HG03196 (cell line): ENCODE measurements at regions not wholly inside any gene's neighbourhood (a gene's known extent, or its start where the extent isn't known, plus 50 kb on each side); places are given as distances from the start of the nearest gene placed in this dataset.
"Not testable (repeated sequence)": the region's sequence is repeated elsewhere in the genome, so short reads cannot be mapped to it uniquely, and the experiment has no call there.

Experiments
- ATAC-seq: cut with Tn5 transposase; IDR thresholded peaks from one replicate; pipeline ENCODE4 v1.9.1; 2021; ENCODE audit not compliant: unreplicated experiment

DNA sequence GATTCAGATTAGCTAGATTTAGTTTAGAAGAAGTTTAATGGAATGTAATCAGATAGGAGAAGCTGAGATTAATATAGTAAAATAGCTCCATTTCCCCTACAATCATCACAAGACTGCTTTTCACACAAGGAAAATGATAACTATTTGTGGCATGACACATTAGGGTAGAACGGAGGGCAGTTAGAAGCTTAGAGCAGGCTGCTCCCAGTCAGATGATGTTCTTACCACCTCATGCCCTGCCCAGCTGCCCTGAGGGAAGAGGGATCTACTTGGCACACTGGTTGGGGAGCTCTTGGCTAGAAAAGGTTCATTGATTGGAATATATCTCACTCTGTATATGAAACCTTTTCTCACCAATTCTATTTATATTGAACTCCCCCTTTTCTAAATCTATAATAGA, 180.7 kb upstream of the IL15 start:
- no peak for ATAC-seq

DNA sequence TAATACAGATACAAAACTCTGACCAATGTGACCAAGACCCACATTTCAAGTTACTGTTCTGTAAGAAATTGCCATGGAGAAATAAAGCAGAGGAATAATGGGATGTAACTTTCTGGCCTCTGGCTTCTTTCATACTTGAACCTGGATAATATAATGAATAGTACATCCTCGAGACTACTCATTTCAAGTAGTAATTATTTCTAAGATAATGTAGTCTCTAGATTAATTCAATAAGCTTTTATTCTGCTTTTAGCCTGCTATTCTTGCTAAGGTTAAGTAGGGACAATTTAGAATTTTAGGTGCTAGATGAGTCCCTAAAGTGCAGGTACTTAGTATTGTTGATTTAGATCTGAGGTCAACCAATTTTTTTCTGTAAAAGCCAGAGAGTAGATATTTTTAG, 178.7 kb upstream of the IL15 start:
- no peak for ATAC-seq

GRCh38 chr4:141458501-141458900, 177.9 kb upstream of the IL15 start:
- no peak for ATAC-seq

- ATAC-seq, result no peak
Observed at GRCh38 chr4:141459020-141459419, 177.4 kb upstream of the IL15 start.

DNA sequence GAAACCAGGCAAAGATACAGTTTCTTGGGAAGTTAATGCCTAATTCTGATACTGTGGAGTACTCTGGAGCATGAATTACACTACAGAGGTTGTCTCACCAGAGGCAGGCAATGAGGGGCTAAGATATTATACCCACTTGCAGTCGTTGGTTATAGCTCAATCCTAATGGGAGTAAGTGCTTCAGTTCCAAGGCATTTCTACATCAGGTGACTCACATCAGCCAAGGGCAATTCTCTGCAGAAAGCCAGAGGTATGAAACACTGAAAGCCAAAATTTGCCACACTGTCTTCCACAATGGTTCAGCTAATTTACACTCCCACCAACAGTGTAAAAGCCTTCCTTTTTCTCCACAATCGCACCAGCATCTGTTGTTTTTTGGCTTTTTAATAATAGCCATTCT, 174.0 kb upstream of the IL15 start:
- ATAC-seq, result no peak

DNA sequence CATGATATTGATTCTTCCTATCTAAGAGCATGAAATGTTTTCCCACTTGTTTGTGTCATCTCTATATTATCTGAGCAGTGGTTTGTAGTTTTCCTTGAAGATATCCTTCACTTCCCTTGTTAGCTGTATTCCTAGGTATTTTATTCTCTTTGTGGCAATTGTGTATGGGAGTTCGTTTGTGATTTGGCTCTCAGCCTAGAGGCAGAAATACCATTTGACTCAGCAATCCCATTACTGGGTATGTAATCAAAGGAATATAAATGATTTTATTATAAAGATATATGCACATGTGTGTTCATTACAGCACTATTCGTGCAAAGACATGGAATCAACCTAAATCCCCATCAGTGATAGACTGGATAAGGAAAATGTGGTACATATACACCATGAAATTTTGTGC, 172.7 kb upstream of the IL15 start:
- no peak for ATAC-seq

DNA sequence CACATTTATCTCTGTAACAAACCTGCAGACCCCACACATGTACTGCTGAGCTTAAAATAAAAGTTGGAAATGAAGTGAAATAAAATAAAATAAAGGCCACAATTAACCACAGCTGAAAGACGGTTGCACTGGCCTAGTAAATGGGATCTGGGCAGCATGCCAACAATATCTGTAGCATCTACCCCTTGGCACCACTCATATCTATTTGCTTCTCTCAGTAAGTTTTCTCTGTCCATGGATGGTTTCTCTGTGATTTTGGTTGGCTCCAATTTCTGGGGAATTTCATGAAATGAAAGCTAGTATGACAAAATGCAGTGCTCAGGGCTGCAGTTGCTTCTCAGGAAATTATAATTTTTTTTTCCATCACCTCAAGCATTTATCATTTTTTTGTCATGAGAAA, 172.0 kb upstream of the IL15 start:
- no peak for ATAC-seq

GRCh38 chr4:141465171-141465570, 171.2 kb upstream of the IL15 start:
- no peak for ATAC-seq

- no peak for ATAC-seq
Observed at GRCh38 chr4:141467225-141467624, 169.2 kb upstream of the IL15 start.

DNA sequence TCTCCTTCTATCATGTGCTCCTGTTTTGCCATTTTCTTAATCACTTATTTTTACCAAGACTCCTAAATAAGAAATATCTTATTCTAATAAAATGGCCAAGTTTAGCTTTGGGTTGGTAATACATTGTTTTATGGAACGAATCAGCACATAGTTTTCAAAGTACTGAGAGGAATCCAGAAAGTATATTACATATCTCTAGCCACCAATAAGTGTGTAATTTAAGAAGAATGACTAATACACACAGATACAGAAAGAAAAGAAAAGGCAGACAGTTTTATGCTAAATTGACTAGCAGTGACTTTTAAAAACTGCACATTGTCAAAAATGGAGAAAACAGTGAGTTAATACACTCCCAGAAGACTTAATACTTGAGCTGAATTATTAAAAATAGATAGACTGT, 167.0 kb upstream of the IL15 start:
- ATAC-seq, result no peak

DNA sequence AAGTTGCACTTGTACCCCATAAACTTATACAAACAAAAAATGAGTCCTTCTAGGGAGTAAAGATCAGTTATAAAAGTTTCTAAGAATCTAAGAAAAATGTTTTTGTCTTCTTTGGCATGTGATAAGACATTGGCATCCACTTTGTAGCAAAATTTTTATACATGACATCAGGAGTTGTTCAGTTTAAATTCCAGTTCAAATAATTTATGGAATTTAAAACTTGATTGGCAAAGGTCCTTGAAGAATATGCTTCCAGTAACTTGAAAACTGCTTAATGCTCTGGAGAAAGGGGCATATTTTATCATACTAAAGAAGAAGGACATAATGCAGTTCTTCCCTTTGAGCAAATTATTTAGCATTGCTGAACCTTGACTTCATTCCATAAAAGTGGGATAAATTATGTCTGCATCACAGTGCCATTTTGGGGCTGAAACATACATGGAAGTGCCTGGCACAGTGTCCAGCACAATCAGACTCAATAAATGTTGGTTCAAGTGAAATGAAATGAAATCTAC, 163.3 kb upstream of the IL15 start:
- no peak for ATAC-seq

DNA sequence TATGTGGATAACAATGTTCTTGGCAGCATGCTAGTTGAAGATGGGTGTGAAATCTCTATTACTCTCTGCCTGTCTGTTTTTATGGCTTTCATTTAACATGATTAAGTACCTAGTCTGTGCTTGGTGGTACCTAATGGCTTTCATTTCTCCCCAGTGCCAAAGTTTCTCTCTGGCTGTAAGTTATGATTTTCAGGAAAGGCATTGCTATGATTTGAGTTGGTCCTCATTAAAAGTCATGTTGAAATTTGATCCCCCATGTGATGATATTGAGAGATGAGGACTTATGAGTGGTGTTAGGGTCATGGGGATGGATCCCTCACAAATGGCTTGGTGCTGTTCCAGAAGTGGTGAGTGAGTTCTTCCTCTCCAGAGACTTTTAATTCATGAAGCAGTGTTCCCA, 162.4 kb upstream of the IL15 start:
- no peak for ATAC-seq

DNA sequence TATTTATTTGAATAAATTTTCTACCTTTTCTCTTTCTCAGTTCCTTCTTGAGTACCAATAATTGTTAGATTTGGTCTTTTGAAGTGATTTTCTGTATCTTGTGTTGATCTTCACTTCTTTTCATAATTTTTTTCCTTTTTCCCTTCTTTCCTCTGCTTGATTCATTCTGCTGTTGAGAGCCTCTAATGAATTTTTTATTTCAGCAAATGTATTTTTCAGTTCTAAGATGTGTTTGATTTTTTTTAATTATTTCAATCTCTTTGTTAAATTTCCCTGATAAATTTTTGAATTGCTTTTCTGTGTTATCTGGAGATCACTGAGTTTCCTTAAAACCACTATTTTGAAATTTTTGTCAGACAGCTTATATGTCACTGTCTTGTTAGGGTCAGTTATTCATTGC, 155.4 kb upstream of the IL15 start:
- no peak for ATAC-seq

DNA sequence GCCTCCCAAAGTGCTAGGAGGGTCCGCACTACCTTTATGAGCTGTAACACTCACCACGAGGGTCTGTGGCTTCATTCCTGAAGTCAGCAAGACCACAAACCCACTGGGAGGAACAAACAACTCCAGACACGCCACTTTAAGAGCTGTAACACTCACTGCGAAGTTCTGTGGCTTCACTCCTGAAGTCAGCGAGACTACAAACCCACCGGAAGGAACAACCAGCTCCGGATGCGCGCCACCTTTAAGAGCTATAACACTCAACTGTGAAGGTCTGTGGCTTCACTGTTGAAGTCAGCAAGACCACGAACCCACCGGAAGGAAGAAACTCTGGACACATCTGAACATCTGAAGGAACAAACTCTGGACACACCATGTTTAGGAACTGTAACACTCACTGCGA, 152.1 kb upstream of the IL15 start:
- ATAC-seq, result not testable (repeated sequence)

GRCh38 chr4:141486375-141486997, 149.9 kb upstream of the IL15 start:
- no peak for ATAC-seq

DNA sequence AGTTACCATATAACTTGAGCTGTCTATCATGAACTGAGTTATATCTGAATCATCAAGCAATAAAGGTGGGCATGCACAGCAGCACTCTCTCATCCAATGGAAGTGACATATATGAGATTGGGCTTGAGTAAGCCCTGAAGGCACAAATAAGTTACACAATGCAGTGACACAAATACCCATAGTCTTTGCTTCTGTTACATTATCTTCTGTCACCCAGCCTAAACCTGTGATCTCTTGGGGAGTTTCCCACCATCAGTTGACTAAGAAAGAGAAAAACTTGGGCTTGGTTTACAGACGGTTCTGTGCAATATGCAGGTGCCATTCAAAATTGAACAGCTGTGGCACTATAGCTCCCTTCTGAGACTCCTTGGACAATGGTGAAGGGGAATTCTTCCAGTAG, 138.8 kb upstream of the IL15 start:
- peak; percentile 67 for ATAC-seq

GRCh38 chr4:141499261-141499853, 137.0 kb upstream of the IL15 start:
- ATAC-seq, result no peak

GRCh38 chr4:141501395-141501794, 135.0 kb upstream of the IL15 start:
- no peak for ATAC-seq

- ATAC-seq, result no peak
Observed at GRCh38 chr4:141501931-141502330, 134.5 kb upstream of the IL15 start.

DNA sequence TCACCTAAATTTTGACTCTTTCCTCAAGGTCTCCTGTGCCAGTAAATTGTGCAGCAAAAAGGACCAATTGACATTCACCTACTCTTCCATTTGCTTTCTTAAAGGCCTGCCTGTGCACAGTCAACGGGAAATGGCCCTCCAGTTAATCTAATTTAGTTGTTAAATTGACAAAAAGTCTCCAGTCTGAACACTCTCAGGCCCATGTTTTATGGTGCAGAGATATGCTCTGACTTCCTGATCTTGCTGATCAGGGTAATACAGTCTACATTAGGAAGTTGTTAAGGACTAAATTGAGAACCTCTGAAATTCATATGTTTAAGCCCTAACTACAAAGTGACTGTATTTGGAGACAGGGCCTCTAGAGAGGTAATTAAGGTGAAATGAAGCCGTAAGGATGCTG, 133.6 kb upstream of the IL15 start:
- ATAC-seq, result no peak

DNA sequence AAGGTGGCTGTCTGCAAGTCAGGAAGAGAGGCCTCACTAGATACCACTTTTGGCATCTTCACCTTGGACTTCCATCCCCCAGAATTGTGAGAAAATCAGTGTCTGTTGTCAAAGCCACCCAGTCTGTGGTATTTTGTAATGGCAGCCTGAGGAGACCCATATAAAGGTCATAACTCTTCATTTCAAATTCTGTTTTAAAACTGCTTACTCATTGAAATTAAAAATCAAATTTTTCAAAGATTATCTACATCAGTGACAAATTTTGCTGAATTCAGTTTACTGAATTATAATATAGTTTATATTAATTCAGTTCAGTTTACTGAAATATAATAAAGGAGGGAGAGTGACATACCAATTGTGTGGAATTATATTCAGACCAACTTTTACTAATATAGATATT, 133.1 kb upstream of the IL15 start:
- no peak for ATAC-seq

DNA sequence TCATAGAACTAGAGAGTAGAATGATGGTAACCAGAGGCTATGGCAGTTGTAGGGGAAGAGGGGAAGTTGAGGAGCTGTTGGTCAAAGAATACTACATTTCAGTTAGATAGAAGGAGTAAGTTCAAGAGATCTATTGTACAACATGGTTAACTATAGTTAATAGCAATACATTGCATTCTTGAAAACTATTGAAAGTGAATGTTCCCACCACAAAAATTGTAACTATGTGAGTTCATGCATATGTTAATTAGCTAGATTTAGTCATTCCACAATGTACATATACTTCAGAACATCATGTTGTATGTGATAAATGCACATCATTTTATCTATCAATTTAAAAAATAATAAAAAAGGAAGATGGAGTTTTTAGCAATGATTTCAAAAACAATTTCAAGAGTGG, 125.3 kb upstream of the IL15 start:
- no peak for ATAC-seq

GRCh38 chr4:141513866-141514265, 122.5 kb upstream of the IL15 start:
- no peak for ATAC-seq
